ENCODE measurements at regions not wholly inside any gene's neighbourhood (a gene's known extent, or its start where the extent isn't known, plus 50 kb on each side); places are given as distances from the start of the nearest gene placed in this dataset.

DNA sequence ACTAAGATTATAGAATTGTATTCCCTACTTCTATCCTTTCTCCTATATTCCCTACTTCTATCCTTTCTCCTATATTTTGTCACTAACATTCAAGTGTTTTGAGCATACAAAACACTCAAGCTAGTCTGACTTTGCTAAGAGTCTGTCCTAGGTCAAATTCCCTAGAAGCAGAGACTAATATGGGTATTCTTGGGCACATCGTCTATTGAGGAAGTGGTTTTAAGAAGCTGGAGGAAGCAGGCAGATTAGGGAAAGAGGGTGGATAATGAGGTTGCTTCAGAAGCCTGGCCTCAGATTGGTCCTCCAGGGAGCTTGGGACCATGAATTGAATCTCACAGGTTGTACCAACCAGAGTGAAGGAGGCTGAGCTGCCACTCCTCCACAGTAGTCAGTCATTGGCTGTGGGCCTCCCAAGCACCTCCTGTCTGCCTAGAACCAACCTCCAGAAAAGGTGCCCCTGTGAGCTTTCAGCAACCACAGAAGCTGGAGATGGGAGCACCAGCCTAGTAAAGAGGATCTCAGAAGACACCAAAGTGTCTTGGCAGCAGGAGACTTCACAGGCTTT lies 295.9 kb upstream of the PHF14 start:
- H3K4me3 ChIP-seq (ENCODE audit: low read depth, low read length): no peak overlapping the region
- no peak for DNase-seq (ENCODE audit: low read depth)
- no peak for TF ChIP-seq CTCF (IDR thresholded peaks at IDR 0.05; ENCODE audit: insufficient read depth, low read depth, low read length)

DNA sequence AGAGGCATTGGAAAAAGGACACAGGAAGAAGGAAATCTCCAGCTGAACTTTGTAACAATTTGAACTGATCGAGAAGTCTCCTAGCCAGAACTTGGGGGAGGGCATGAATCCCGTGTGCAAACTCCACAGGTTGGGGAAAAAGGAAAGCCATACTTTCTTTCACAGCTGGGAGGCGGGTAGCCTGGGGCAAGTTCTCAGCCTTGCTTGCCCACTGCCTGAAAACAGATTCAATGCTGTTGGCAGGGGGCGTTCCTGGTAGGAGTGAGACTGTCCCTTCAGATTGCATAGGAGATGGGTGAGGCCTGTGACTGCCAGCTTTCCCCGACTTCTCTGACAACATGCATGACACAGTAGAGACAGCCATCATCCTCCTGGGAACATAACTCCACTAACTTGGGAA lies 289.1 kb upstream of the PHF14 start:
- no peak for DNase-seq (ENCODE audit: low read depth)
- no peak overlapping the region for H3K4me3 ChIP-seq (ENCODE audit: low read depth, low read length)
- TF ChIP-seq CTCF (IDR thresholded peaks at IDR 0.05; ENCODE audit: insufficient read depth, low read depth, low read length): no peak

DNA sequence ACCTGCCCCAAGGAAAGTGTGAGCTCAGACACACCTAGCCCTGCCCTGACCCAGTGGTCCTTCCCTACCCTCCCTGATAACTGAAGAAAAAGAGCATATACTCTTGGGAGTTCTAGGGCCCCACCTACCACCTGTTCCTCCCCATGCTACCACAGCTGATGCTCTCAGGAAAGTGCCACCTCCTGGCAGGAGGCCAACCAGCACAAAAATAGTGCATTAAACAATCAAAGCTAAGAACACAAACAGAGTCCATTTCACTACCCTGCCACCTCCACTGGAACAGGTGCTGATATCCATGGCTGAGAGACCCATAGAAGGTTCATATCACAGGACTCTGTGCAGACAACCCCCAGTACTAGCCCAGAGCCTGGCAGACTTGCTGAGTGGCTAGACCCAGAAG lies 288.6 kb upstream of the PHF14 start:
- H3K4me3 ChIP-seq (ENCODE audit: low read depth, low read length): no peak overlapping the region
- no peak for TF ChIP-seq CTCF (IDR thresholded peaks at IDR 0.05; ENCODE audit: insufficient read depth, low read depth, low read length)

GRCh38 chr7:10688544-10688943 lies 285.1 kb upstream of the PHF14 start:
- no peak for DNase-seq (ENCODE audit: low read depth)
- no peak for TF ChIP-seq CTCF (IDR thresholded peaks at IDR 0.05; ENCODE audit: insufficient read depth, low read depth, low read length)

More for the DNA sequence above, 288.6 kb upstream of the PHF14 start:
- no peak for DNase-seq (ENCODE audit: low read depth)

GRCh38 chr7:10696064-10696463 lies 277.6 kb upstream of the PHF14 start:
- TF ChIP-seq CTCF (IDR thresholded peaks at IDR 0.05; ENCODE audit: insufficient read depth, low read depth, low read length): no peak
- no peak for DNase-seq (ENCODE audit: low read depth)
- no peak overlapping the region for H3K4me3 ChIP-seq (ENCODE audit: low read depth, low read length)

More at GRCh38 chr7:10688544-10688943, 285.1 kb upstream of the PHF14 start:
- H3K4me3 ChIP-seq (ENCODE audit: low read depth, low read length): no peak overlapping the region

- DNase-seq (ENCODE audit: low read depth): no peak
- H3K4me3 ChIP-seq (ENCODE audit: low read depth, low read length): no peak overlapping the region
- no peak for TF ChIP-seq CTCF (IDR thresholded peaks at IDR 0.05; ENCODE audit: insufficient read depth, low read depth, low read length)
Observed at GRCh38 chr7:10703059-10703458, 270.6 kb upstream of the PHF14 start.

DNA sequence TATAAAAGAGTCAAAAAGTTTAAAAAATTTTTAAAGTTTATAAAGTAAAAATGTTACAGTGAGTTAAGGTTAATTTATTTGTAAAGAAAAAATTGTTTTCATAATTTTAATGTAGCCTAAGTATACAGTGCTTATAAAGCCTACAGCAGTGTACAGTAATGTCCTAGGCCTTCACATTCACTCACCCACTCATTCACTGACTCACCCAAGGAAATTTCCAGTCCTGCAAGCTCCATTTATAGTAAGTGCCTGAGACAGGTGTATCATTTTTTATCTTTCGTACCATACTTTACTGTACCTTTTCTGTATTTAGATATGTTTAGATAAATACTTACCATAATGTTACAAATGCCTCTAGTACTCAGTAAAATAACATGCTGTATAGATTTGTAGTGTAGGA lies 269.7 kb upstream of the PHF14 start:
- no peak for DNase-seq (ENCODE audit: low read depth)
- no peak overlapping the region for H3K4me3 ChIP-seq (ENCODE audit: low read depth, low read length)
- TF ChIP-seq CTCF (IDR thresholded peaks at IDR 0.05; ENCODE audit: insufficient read depth, low read depth, low read length): no peak
